ENCODE measurements at regions not wholly inside any gene's neighbourhood (a gene's known extent, or its start where the extent isn't known, plus 50 kb on each side); places are given as distances from the start of the nearest gene placed in this dataset.

GRCh38 chr6:23587582-23587981 is 538.4 kb upstream of the NRSN1 start:
- Histone ChIP-seq H3K36me3 (ENCODE audit: control insufficient read depth, insufficient read depth, low read length) (no peaks in the 10 kb centered on the region), H3K4me1 (ENCODE audit: control insufficient read depth, insufficient read depth, low read length) (no peaks in the 10 kb centered on the region), H3K4me3 (ENCODE audit: low read depth, low read length) (no peak overlapping the region), H3K9me3 (ENCODE audit: control insufficient read depth, insufficient read depth, low read depth, low read length) (no peaks in the 10 kb centered on the region), H3K9ac (ENCODE audit: low read length) (no peak overlapping the region), H3K27me3 (ENCODE audit: control insufficient read depth, insufficient read depth, low read length) (no peaks in the 10 kb centered on the region), H3K27ac (ENCODE audit: low read depth, low read length) (no peak overlapping the region)

- Histone ChIP-seq H3K27me3 (ENCODE audit: control insufficient read depth, insufficient read depth, low read length) (no peaks in the 10 kb centered on the region), H3K36me3 (ENCODE audit: control insufficient read depth, insufficient read depth, low read length) (no peaks in the 10 kb centered on the region), H3K4me3 (ENCODE audit: low read depth, low read length) (no peak overlapping the region), H3K27ac (ENCODE audit: low read depth, low read length) (no peak overlapping the region), H3K4me1 (ENCODE audit: control insufficient read depth, insufficient read depth, low read length) (no peaks in the 10 kb centered on the region), H3K9ac (ENCODE audit: low read length) (no peak overlapping the region), H3K9me3 (ENCODE audit: control insufficient read depth, insufficient read depth, low read depth, low read length) (no peaks in the 10 kb centered on the region)
Observed at GRCh38 chr6:23589811-23590210, 536.2 kb upstream of the NRSN1 start.

GRCh38 chr6:23590498-23591126 is 535.4 kb upstream of the NRSN1 start:
- H3K9me3 ChIP-seq (ENCODE audit: control insufficient read depth, insufficient read depth, low read depth, low read length): no peaks in the 10 kb centered on the region
- H3K4me3 ChIP-seq (ENCODE audit: low read depth, low read length): no peak overlapping the region
- H3K36me3 ChIP-seq (ENCODE audit: control insufficient read depth, insufficient read depth, low read length): no peaks in the 10 kb centered on the region
- H3K27ac ChIP-seq (ENCODE audit: low read depth, low read length): no peak overlapping the region
- H3K9ac ChIP-seq (ENCODE audit: low read length): no peak overlapping the region
- no peaks in the 10 kb centered on the region for H3K4me1 ChIP-seq (ENCODE audit: control insufficient read depth, insufficient read depth, low read length)
- no peaks in the 10 kb centered on the region for H3K27me3 ChIP-seq (ENCODE audit: control insufficient read depth, insufficient read depth, low read length)

GRCh38 chr6:23591761-23592160 is 534.3 kb upstream of the NRSN1 start:
- no peak overlapping the region for H3K27ac ChIP-seq (ENCODE audit: low read depth, low read length)
- no peak overlapping the region for H3K9ac ChIP-seq (ENCODE audit: low read length)
- no peaks in the 10 kb centered on the region for H3K4me1 ChIP-seq (ENCODE audit: control insufficient read depth, insufficient read depth, low read length)
- no peaks in the 10 kb centered on the region for H3K27me3 ChIP-seq (ENCODE audit: control insufficient read depth, insufficient read depth, low read length)
- H3K4me3 ChIP-seq (ENCODE audit: low read depth, low read length): no peak overlapping the region
- H3K9me3 ChIP-seq (ENCODE audit: control insufficient read depth, insufficient read depth, low read depth, low read length): no peaks in the 10 kb centered on the region
- H3K36me3 ChIP-seq (ENCODE audit: control insufficient read depth, insufficient read depth, low read length): no peaks in the 10 kb centered on the region

GRCh38 chr6:23600118-23600517 is 525.9 kb upstream of the NRSN1 start:
- Histone ChIP-seq H3K27me3 (ENCODE audit: control insufficient read depth, insufficient read depth, low read length) (no peaks in the 10 kb centered on the region), H3K4me1 (ENCODE audit: control insufficient read depth, insufficient read depth, low read length) (no peaks in the 10 kb centered on the region), H3K9me3 (ENCODE audit: control insufficient read depth, insufficient read depth, low read depth, low read length) (0 out of 2 replicates have a peak, but pooled peaks cover 5% of the 10 kb centered on the region), H3K36me3 (ENCODE audit: control insufficient read depth, insufficient read depth, low read length) (no peaks in the 10 kb centered on the region), H3K4me3 (ENCODE audit: low read depth, low read length) (no peak overlapping the region), H3K9ac (ENCODE audit: low read length) (no peak overlapping the region), H3K27ac (ENCODE audit: low read depth, low read length) (no peak overlapping the region)

- Histone ChIP-seq H3K27me3 (ENCODE audit: control insufficient read depth, insufficient read depth, low read length) (no peaks in the 10 kb centered on the region), H3K9ac (ENCODE audit: low read length) (no peak overlapping the region), H3K4me3 (ENCODE audit: low read depth, low read length) (no peak overlapping the region)
Observed at GRCh38 chr6:23601811-23602345, 524.1 kb upstream of the NRSN1 start.

GRCh38 chr6:23608931-23609435 is 517.0 kb upstream of the NRSN1 start:
- no peaks in the 10 kb centered on the region for H3K9me3 ChIP-seq (ENCODE audit: control insufficient read depth, insufficient read depth, low read depth, low read length)
- no peaks in the 10 kb centered on the region for H3K27me3 ChIP-seq (ENCODE audit: control insufficient read depth, insufficient read depth, low read length)
- no peaks in the 10 kb centered on the region for H3K36me3 ChIP-seq (ENCODE audit: control insufficient read depth, insufficient read depth, low read length)
- no peak overlapping the region for H3K27ac ChIP-seq (ENCODE audit: low read depth, low read length)
- no peak overlapping the region for H3K4me3 ChIP-seq (ENCODE audit: low read depth, low read length)
- no peak overlapping the region for H3K9ac ChIP-seq (ENCODE audit: low read length)
- H3K4me1 ChIP-seq (ENCODE audit: control insufficient read depth, insufficient read depth, low read length): no peaks in the 10 kb centered on the region

More at GRCh38 chr6:23601811-23602345, 524.1 kb upstream of the NRSN1 start:
- no peaks in the 10 kb centered on the region for H3K4me1 ChIP-seq (ENCODE audit: control insufficient read depth, insufficient read depth, low read length)
- no peak overlapping the region for H3K27ac ChIP-seq (ENCODE audit: low read depth, low read length)
- no peaks in the 10 kb centered on the region for H3K36me3 ChIP-seq (ENCODE audit: control insufficient read depth, insufficient read depth, low read length)
- 0 out of 2 replicates have a peak, but pooled peaks cover 5% of the 10 kb centered on the region for H3K9me3 ChIP-seq (ENCODE audit: control insufficient read depth, insufficient read depth, low read depth, low read length)

GRCh38 chr6:23611776-23612381 is 514.1 kb upstream of the NRSN1 start:
- no peaks in the 10 kb centered on the region for H3K27me3 ChIP-seq (ENCODE audit: control insufficient read depth, insufficient read depth, low read length)
- H3K27ac ChIP-seq (ENCODE audit: low read depth, low read length): no peak overlapping the region
- H3K4me1 ChIP-seq (ENCODE audit: control insufficient read depth, insufficient read depth, low read length): no peaks in the 10 kb centered on the region
- no peaks in the 10 kb centered on the region for H3K9me3 ChIP-seq (ENCODE audit: control insufficient read depth, insufficient read depth, low read depth, low read length)
- no peaks in the 10 kb centered on the region for H3K36me3 ChIP-seq (ENCODE audit: control insufficient read depth, insufficient read depth, low read length)
- H3K9ac ChIP-seq (ENCODE audit: low read length): no peak overlapping the region
- no peak overlapping the region for H3K4me3 ChIP-seq (ENCODE audit: low read depth, low read length)

- Histone ChIP-seq H3K36me3 (ENCODE audit: control insufficient read depth, insufficient read depth, low read length) (no peaks in the 10 kb centered on the region), H3K9me3 (ENCODE audit: control insufficient read depth, insufficient read depth, low read depth, low read length) (0 out of 2 replicates have a peak, but pooled peaks cover 3% of the 10 kb centered on the region), H3K27me3 (ENCODE audit: control insufficient read depth, insufficient read depth, low read length) (no peaks in the 10 kb centered on the region), H3K4me3 (ENCODE audit: low read depth, low read length) (no peak overlapping the region), H3K9ac (ENCODE audit: low read length) (no peak overlapping the region), H3K4me1 (ENCODE audit: control insufficient read depth, insufficient read depth, low read length) (peaks cover 7% of the 10 kb centered on the region; the same call in 1 of the 2 replicates), H3K27ac (ENCODE audit: low read depth, low read length) (no peak overlapping the region)
Observed at GRCh38 chr6:23618366-23618765, 507.6 kb upstream of the NRSN1 start.

- no peak overlapping the region for H3K27ac ChIP-seq (ENCODE audit: low read depth, low read length)
- no peaks in the 10 kb centered on the region for H3K36me3 ChIP-seq (ENCODE audit: control insufficient read depth, insufficient read depth, low read length)
- no peak overlapping the region for H3K9ac ChIP-seq (ENCODE audit: low read length)
- H3K4me3 ChIP-seq (ENCODE audit: low read depth, low read length): no peak overlapping the region
- no peaks in the 10 kb centered on the region for H3K27me3 ChIP-seq (ENCODE audit: control insufficient read depth, insufficient read depth, low read length)
- peaks cover 7% of the 10 kb centered on the region; the same call in 1 of the 2 replicates for H3K4me1 ChIP-seq (ENCODE audit: control insufficient read depth, insufficient read depth, low read length)
- 0 out of 2 replicates have a peak, but pooled peaks cover 3% of the 10 kb centered on the region for H3K9me3 ChIP-seq (ENCODE audit: control insufficient read depth, insufficient read depth, low read depth, low read length)
Observed at GRCh38 chr6:23620911-23621401, 505.1 kb upstream of the NRSN1 start.

Measured in HUES6 (cell line).